ENCODE measurements at regions not wholly inside any gene's neighbourhood (a gene's known extent, or its start where the extent isn't known, plus 50 kb on each side); places are given as distances from the start of the nearest gene placed in this dataset.

GRCh38 chr14:61147831-61148549 lies 133.1 kb downstream of the TMEM30B start:
- TF ChIP-seq CTCF (IDR thresholded peaks at IDR 0.05): no peak

DNA sequence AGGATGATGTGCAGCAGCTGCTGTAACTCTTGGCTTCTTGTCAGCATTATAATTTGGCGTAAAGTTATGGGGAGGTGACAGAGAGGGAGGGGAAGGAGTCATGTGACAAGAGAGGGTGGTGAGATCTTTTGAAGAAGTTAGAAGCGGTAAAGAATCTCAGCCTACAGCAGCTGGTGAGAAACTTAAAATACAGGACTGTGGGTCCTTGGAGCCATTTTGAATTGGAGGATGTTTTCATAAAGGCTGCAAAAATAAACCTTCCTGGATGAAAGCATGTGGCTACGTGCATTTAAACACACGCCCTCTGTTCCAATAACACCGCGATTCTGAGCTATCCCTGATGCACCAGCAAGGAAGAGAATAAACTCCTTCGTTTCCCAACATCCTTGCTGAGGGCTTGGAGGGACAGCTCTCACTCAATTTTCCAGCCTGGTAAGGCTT lies 133.7 kb downstream of the TMEM30B start:
- TF ChIP-seq CTCF (IDR thresholded peaks at IDR 0.05): no peak

DNA sequence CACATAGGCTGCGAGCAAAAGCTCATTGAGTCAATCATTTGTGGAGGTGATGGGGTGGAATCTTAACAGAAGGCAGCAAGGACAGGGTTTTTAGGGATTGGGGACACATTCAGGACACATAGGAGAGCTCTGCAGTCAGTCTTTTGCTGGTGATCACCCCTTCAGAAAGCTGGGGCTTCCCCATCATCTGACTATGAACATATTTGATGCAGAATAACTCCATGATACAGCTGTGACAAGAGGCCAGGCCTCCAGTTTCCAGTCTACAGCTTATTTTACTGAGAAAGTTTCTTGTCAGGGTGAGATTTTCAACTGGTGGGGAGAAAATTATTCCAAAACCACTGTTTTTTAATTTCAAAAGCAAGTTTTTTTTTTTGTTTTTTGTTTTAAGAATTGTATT lies 134.2 kb downstream of the TMEM30B start:
- no peak for TF ChIP-seq CTCF (IDR thresholded peaks at IDR 0.05)

- no peak for TF ChIP-seq CTCF (IDR thresholded peaks at IDR 0.05)
Observed at GRCh38 chr14:61145903-61146481, 135.1 kb downstream of the TMEM30B start.

GRCh38 chr14:61145034-61145902 lies 135.9 kb downstream of the TMEM30B start:
- no peak for TF ChIP-seq CTCF (IDR thresholded peaks at IDR 0.05)

- TF ChIP-seq CTCF (IDR thresholded peaks at IDR 0.05): no peak
Observed at GRCh38 chr14:61140872-61141271, 140.3 kb downstream of the TMEM30B start.

DNA sequence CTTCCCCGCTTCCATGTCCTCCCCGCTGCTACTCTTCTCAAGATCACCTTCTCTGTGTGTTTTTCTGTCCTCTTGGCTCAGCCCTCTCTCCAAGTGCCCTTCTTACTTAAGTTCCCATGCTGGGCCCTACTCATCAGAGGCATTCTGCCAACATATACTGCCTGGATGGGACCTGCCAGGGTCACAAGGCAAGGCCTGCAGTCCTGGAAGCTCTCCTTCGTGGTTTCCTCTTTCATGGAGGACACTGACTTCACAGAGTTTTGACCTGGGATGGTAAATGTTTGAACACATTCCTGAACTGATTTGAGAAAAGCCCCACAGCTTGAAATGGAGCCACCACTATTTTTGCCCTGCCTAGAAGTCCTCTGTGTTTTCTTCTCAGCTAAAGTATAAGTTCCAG lies 140.9 kb downstream of the TMEM30B start:
- TF ChIP-seq CTCF (IDR thresholded peaks at IDR 0.05): no peak

Measured in LNCAP (cell line).